ENCODE measurements at regions not wholly inside any gene's neighbourhood (a gene's known extent, or its start where the extent isn't known, plus 50 kb on each side); places are given as distances from the start of the nearest gene placed in this dataset.

DNA sequence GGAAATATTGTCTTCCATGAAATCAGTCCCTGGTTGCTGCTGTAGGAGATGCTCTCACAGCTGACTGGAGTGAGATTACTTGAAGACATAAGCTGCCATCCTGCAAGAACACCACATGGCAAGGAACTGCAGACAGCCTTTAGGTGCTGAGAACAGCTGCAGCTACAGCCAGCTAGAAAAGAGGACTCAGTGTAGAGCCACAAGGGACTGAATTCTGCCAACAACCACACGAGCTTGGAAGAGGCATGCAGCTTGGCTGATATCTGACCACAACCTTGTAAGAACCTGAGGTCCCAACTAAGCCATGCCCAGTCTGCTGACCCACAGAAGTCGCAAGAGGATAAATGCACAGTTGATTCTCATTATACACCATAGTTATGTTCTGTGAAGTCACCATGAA lies 181.8 kb upstream of the ARL4C start:
- TF ChIP-seq, protein P1, sequence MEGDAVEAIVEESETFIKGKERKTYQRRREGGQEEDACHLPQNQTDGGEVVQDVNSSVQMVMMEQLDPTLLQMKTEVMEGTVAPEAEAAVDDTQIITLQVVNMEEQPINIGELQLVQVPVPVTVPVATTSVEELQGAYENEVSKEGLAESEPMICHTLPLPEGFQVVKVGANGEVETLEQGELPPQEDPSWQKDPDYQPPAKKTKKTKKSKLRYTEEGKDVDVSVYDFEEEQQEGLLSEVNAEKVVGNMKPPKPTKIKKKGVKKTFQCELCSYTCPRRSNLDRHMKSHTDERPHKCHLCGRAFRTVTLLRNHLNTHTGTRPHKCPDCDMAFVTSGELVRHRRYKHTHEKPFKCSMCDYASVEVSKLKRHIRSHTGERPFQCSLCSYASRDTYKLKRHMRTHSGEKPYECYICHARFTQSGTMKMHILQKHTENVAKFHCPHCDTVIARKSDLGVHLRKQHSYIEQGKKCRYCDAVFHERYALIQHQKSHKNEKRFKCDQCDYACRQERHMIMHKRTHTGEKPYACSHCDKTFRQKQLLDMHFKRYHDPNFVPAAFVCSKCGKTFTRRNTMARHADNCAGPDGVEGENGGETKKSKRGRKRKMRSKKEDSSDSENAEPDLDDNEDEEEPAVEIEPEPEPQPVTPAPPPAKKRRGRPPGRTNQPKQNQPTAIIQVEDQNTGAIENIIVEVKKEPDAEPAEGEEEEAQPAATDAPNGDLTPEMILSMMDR (IDR thresholded peaks at IDR 0.05) = no peak
- H3K27me3 ChIP-seq = no peaks in the 10 kb centered on the region
- FAIRE-seq (no peak), DNase-seq (no peak), ATAC-seq (no peak)
- H3K4me3 ChIP-seq = no peak overlapping the region
- no peak overlapping the region for H3K27ac ChIP-seq
- no peaks in the 10 kb centered on the region for H3K36me3 ChIP-seq
- intact Hi-C loops (cut with DNase I) = no loop called here
- H3K4me1 ChIP-seq = peaks cover 0 to 6% (median 0%) of the 10 kb centered on the region in 3 donors
- 73 to 76% methylated on average over 2 of the region's 2 CpGs for WGBS, 2 donors
- no peaks in the 10 kb centered on the region for H3K9me3 ChIP-seq

DNA sequence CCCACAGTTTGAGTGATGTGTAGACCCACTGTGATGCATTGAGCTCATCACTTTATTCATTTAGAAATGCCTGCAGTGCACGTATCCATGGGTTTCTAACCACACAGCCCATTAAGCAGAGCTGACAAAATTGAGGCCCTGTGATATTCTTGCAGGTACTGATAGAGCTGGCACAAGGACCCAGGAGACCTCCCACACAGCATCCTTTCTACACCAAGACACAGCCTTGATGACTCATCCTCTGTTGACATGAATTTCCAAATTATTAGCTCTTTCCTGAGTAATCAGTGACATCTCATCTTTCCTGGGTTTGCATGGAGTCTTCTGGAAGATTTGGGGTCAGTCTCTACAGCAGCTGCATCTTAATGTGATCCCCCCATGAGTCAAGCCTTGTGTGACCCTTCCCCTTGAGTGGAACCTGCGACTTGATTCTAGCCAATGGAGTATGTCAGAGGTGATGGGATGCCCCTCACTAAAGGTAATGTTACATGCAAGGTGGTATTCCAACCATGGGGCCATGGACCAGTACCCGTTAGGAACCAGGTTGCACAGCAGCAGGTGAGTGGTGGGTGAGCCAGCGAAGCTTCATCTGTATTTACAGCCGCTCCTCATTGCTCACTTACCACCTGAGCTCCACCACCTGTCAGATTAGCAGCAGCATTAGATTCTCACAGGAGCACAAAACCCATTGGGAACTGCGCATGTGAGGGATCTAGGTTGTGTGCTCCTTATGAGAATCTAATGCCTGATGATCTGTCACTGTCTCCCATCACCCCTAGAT lies 181.1 kb upstream of the ARL4C start:
- Histone ChIP-seq H3K4me3 (no peak overlapping the region), H3K9me3 (no peaks in the 10 kb centered on the region), H3K27ac (no peak overlapping the region), H3K4me1 (peaks cover 0 to 6% (median 0%) of the 10 kb centered on the region in 3 donors), H3K36me3 (no peaks in the 10 kb centered on the region), H3K27me3 (no peaks in the 10 kb centered on the region)
- DNase-seq (no peak), FAIRE-seq (no peak), ATAC-seq (no peak)
- TF ChIP-seq, protein P1 (IDR thresholded peaks at IDR 0.05) = no peak
- intact Hi-C loops (cut with DNase I) = no loop called here
- 88 to 89% methylated on average over 6 of the region's 6 CpGs for WGBS, 2 donors

DNA sequence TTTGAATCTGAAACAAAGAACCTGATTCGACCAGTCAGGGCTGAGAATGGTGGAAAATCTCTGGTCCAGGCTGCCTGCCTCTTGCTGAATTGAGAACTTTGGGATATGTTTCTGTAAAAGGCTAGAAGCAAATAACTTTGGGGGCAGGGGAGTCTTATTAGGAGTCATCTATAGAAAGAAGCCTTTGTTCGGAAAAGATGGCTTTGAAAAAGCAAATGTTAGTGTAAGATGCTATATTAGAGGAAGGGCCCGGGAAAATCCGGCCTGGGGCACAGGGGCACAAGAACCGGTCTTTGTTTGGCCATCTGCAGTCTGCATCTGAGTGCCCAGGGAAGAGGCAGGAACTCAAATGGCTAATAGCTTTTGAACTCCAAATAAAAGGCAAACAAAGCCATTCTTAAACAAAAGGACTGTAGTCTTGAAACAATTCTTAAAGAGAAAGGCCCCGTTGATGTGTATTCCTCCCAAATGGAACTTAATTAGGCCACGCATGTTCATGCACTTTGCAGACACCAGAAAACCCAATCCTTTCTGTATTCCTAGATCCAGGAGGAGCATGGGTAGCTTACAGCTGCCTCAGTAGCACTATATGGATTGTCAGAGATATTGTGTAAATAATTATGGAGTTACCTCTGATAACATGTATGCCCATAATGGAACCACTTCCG lies 180.0 kb upstream of the ARL4C start:
- H3K27me3 ChIP-seq = no peaks in the 10 kb centered on the region
- H3K4me3 ChIP-seq = no peak overlapping the region
- DNase-seq (no peak), FAIRE-seq (no peak), ATAC-seq (no peak)
- TF ChIP-seq, protein P1 (IDR thresholded peaks at IDR 0.05) = no peak
- H3K27ac ChIP-seq = no peak overlapping the region
- no peaks in the 10 kb centered on the region for H3K9me3 ChIP-seq
- intact Hi-C loops (cut with DNase I) = no loop called here
- no peaks in the 10 kb centered on the region for H3K36me3 ChIP-seq
- 85% methylated on average over 8 of the region's 8 CpGs for WGBS, 2 donors
- peaks cover 0 to 6% (median 0%) of the 10 kb centered on the region in 3 donors for H3K4me1 ChIP-seq

DNA sequence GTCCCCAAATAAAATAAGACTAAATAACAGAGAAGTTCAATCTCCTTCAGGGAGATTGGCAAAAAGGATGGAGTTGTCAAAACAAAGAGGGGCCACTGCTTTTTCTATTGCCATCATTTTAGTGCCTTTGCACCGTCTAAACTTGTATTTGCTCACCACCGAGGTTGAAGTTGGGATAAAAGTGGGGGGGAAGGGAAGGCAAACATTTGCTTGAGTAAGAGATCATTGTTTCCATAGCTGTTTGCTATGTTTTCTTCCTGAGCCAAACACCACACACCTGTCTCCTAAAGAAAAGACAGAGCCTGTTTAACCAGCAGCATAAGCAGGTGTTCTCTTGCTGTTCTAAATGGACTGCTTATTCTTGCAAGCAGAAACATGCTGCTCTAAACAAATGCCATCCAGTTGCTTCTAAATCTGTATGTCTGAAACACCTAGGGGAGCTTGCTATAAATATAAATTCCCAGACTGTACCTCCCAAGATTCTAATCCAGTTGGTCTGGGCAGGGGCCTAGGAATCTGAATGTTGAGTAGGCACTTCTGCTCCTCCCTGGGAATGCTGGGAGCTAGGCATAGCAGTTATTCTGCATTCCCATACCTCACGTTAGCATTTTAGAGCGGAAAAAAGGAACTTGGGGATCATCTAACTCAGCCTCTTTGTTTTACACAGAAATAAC lies 179.4 kb upstream of the ARL4C start:
- H3K27ac ChIP-seq = no peak overlapping the region
- ATAC-seq (peak; percentile 57 to 83 (median 74)), FAIRE-seq (no peak), DNase-seq (no peak)
- no peaks in the 10 kb centered on the region for H3K27me3 ChIP-seq
- TF ChIP-seq, protein P1 (IDR thresholded peaks at IDR 0.05) = no peak
- H3K4me1 ChIP-seq = peaks cover 0 to 6% (median 0%) of the 10 kb centered on the region in 3 donors
- WGBS, 2 donors = 48 to 53% methylated on average over 4 of the region's 4 CpGs
- no peaks in the 10 kb centered on the region for H3K9me3 ChIP-seq
- H3K36me3 ChIP-seq = no peaks in the 10 kb centered on the region
- H3K4me3 ChIP-seq = no peak overlapping the region
- intact Hi-C loops (cut with DNase I) = no loop called here

All from pancreas (tissue), 10 donors.